GM21723 (cell line): ENCODE measurements at regions not wholly inside any gene's neighbourhood (a gene's known extent, or its start where the extent isn't known, plus 50 kb on each side); places are given as distances from the start of the nearest gene placed in this dataset.

Experiments
- ATAC-seq: cut with Tn5 transposase; IDR thresholded peaks from one replicate; pipeline ENCODE4 v1.9.1; 2021; ENCODE audit warnings: mild to moderate bottlenecking, moderate library complexity; ENCODE audit not compliant: unreplicated experiment

GRCh38 chr2:71878626-71879508, 268.8 kb downstream of the CYP26B1 start:
- ATAC-seq = no peak

- no peak for ATAC-seq
Observed at GRCh38 chr2:71877636-71878035, 270.0 kb downstream of the CYP26B1 start.

- ATAC-seq = no peak
Observed at GRCh38 chr2:71876542-71877451, 270.9 kb downstream of the CYP26B1 start.

GRCh38 chr2:71872466-71873051, 275.1 kb downstream of the CYP26B1 start:
- ATAC-seq = no peak

- no peak for ATAC-seq
Observed at GRCh38 chr2:71865391-71865965, 282.2 kb downstream of the CYP26B1 start.

GRCh38 chr2:71864085-71864484, 283.6 kb downstream of the CYP26B1 start:
- no peak for ATAC-seq

GRCh38 chr2:71863396-71863795, 284.3 kb downstream of the CYP26B1 start:
- ATAC-seq = no peak

- ATAC-seq = no peak
Observed at GRCh38 chr2:71862921-71863320, 284.7 kb downstream of the CYP26B1 start.

- ATAC-seq = no peak
Observed at GRCh38 chr2:71861186-71862160, 286.2 kb downstream of the CYP26B1 start.

GRCh38 chr2:71860381-71860926, 287.2 kb downstream of the CYP26B1 start:
- no peak for ATAC-seq

GRCh38 chr2:71859211-71859847, 288.3 kb downstream of the CYP26B1 start:
- no peak for ATAC-seq

- no peak for ATAC-seq
Observed at GRCh38 chr2:71858071-71858470, 289.6 kb downstream of the CYP26B1 start.

- no peak for ATAC-seq
Observed at GRCh38 chr2:71857636-71858035, 290.0 kb downstream of the CYP26B1 start.

GRCh38 chr2:71856773-71857525, 290.7 kb downstream of the CYP26B1 start:
- ATAC-seq = no peak

GRCh38 chr2:71853858-71854257, 293.8 kb downstream of the CYP26B1 start:
- ATAC-seq = no peak

GRCh38 chr2:71852141-71852711, 295.4 kb downstream of the CYP26B1 start:
- no peak for ATAC-seq

- no peak for ATAC-seq
Observed at GRCh38 chr2:71851094-71851750, 296.4 kb downstream of the CYP26B1 start.
